ENCODE measurements at regions not wholly inside any gene's neighbourhood (a gene's known extent, or its start where the extent isn't known, plus 50 kb on each side); places are given as distances from the start of the nearest gene placed in this dataset.

DNA sequence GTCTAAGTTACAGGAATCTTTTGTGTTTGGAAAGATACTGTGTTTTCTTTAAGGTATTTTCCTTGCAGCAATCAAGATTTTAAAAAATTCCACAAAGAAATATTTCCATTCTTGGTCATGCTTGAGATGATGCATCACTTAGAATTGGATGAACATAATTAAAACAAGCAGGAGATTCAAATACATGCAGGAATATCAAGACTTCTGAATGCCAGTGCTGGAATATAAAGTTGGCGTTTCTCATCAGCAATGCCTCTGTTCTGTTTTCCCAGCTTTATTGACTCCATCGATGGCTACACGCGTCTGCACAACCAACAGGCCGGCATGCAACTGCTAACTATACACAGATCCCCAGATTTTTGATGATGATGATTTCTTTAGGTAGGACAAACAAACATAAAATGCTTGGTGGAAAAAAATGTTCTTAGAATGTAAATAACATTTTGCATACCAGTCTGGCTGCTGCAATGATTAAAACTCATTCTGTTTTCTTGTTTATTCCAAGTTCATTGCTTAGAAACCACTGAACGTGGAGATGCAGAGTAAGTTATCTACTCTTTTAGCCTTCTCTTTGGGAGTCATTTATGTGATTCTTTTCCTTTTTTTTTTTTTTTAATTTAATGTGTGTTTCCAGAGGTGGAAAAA, 91.3 kb upstream of the FAM171A1 start:
- intact Hi-C loops (cut with DNase I) = no loop called here
- DNase-seq (ENCODE audit: low spot score) (no peak), ATAC-seq (no peak)

- peak; percentile 59 for DNase-seq (ENCODE audit: low spot score)
- peak; percentile 97 for ATAC-seq
- intact Hi-C loops (cut with DNase I) = no loop called here
Observed at GRCh38 chr10:15461353-15462108, 90.4 kb upstream of the FAM171A1 start.

- intact Hi-C loops (cut with DNase I) = no loop called here
- ATAC-seq (no peak), DNase-seq (ENCODE audit: low spot score) (no peak)
Observed at GRCh38 chr10:15460661-15461060, 89.6 kb upstream of the FAM171A1 start.

- intact Hi-C loops (cut with DNase I) = no loop called here
- ATAC-seq = no peak
- DNase-seq (ENCODE audit: low spot score) = no peak
Observed at GRCh38 chr10:15459218-15459617, 88.1 kb upstream of the FAM171A1 start.

DNA sequence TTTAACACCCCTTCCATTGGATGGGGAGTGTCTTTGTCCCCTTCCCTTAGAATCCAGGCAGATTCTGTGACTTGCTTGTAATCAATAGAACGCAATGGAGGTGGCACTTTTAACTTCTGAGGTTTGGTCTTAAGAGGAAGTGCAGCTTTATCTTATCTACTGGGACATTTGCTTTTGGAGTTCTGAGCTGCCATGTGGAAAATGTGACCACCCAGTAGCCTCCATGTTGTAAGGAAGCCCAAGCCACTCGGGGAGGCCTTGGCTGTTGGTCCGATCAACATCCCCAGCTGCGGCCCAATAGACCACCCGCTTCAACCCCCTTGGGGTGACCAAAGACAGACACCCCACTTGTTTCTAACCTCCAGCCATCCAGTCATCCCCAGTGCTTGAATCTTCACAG, 86.3 kb upstream of the FAM171A1 start:
- DNase-seq (ENCODE audit: low spot score) (no peak), ATAC-seq (no peak)
- intact Hi-C loops (cut with DNase I) = no loop called here

- no peak for DNase-seq (ENCODE audit: low spot score)
- intact Hi-C loops (cut with DNase I) = no loop called here
- no peak for ATAC-seq
Observed at GRCh38 chr10:15455456-15455855, 84.4 kb upstream of the FAM171A1 start.

GRCh38 chr10:15453926-15454325, 82.8 kb upstream of the FAM171A1 start:
- intact Hi-C loops (cut with DNase I) = no loop called here
- ATAC-seq (no peak), DNase-seq (ENCODE audit: low spot score) (no peak)

DNA sequence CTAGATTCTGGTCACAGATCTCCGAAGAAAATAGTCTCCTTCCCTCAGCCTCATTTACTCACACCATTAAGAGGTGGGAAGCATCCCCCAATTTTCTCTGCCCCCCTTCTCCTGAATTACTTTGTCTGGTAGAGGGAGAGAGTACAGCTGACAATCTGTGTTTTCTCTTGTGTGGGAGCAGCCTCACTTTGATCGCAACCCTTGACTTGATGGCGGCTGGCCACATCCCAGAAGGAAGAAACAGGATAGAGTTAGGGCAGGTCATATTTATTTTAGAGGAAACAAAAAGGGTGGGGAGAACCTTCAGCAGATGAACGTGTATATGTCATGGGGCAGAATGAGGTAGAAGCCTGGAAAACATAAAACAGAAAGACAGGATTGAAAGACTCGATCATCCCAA, 82.4 kb upstream of the FAM171A1 start:
- no peak for ATAC-seq
- no peak for DNase-seq (ENCODE audit: low spot score)
- intact Hi-C loops (cut with DNase I) = no loop called here

DNA sequence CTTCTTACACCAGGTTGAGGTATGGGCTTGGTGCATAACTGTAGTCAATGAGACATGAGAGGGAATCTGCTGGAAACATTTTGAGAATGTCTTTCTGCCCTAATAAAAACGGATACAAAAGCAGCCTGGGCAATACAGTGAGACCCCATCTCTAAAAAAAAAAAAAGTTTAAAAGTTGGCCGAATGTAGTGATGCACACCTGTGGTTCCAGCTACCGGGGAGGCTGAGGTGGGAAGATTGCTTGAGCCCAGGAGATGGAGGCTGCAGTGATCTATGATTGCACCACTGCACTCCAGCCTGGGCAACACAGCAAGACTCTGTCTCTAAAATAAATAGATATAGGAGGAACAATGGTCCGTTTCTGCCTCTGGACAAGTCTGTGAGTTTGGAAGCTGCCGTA, 81.5 kb upstream of the FAM171A1 start:
- DNase-seq (ENCODE audit: low spot score) = no peak
- no peak for ATAC-seq
- intact Hi-C loops (cut with DNase I) = no loop called here

- ATAC-seq (no peak), DNase-seq (ENCODE audit: low spot score) (no peak)
- intact Hi-C loops (cut with DNase I) = no loop called here
Observed at GRCh38 chr10:15451137-15452094, 80.3 kb upstream of the FAM171A1 start.

DNA sequence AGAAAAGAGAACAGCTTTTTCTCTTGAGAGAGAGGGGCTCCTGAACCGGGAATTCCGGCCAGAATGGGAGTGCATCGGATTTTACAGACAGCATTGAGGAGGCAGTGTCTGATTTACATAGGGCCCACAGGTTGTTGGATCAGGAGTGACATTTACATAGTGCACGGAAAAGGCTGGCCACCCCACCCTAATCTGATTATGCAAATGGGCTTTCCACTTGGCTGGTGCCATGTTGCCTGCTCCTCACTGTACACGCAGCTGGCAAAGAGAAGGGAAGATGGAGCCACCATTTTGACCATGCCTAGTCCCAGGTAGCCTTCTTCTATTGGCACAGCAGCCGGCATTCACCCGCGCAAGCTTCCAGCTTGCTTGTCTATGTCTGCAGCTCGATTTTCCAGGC, 77.5 kb upstream of the FAM171A1 start:
- intact Hi-C loops (cut with DNase I) = no loop called here
- ATAC-seq (no peak), DNase-seq (ENCODE audit: low spot score) (no peak)

DNA sequence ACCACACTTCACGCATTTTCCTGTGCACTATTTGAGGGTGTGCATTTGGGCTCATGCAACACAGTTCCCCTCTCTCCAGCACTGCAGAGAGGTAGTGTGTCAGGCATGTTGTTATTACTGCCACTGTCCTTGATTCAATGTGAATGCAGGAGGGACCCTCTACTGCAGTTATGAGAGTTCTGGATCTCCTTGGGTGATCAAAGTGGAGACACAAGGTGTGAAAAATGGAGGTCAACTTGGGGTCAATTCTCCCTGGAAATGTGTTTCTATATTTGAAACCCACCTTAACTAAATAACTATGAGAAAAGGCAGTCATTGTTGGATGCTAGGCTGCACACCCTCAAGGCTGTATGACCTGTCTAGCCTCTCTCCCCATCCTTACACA, 73.9 kb upstream of the FAM171A1 start:
- intact Hi-C loops (cut with DNase I) = no loop called here
- no peak for DNase-seq (ENCODE audit: low spot score)
- no peak for ATAC-seq

DNA sequence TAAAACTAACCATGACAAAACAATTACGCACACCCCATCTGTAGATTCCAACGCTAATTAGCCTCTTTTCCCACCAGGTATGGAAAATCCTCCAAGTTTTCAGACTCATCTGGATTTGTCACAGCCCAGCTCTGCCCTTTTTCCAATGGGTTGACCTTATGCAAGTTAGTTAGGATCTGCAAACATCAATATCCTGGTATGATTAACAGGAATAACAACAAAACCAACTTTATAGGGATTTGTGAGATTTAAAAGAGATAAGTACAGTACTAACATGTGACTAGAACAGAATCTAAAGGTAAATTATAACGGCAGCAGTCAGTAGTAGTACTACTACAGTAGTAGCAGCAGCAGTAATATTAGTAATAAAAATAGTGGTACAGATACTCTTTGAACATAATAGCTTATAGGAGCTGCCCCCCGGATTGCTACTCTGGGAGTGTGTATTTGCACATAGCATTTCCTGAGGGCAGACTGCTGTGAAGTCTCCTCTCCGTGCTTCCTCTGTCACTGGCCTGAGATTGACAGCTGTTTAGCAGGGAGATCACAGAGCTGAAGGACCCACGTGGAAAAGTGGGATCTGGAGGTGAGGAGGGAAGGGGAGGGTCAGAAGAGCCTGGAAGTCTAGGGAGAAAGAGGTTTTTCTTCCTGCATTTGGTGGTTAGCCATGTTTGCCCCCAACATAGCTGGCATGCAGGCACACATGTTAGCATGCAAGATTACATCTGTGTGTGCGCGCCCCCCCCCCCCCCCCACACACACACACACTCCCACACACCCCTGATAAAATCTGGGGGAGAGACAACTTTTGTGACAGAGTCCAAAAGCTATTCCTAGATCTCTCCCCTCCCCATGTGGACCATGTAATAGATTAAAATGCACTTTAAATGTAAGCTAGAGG, 73.3 kb upstream of the FAM171A1 start:
- no peak for ATAC-seq
- no peak for DNase-seq (ENCODE audit: low spot score)
- intact Hi-C loops (cut with DNase I) = no loop called here

- DNase-seq (ENCODE audit: low spot score) = no peak
- no peak for ATAC-seq
- intact Hi-C loops (cut with DNase I) = no loop called here
Observed at GRCh38 chr10:15442056-15442455, 71.0 kb upstream of the FAM171A1 start.

- ATAC-seq (no peak), DNase-seq (ENCODE audit: low spot score) (no peak)
- intact Hi-C loops (cut with DNase I) = no loop called here
Observed at GRCh38 chr10:15440204-15440711, 69.2 kb upstream of the FAM171A1 start.

- no peak for DNase-seq (ENCODE audit: low spot score)
- intact Hi-C loops (cut with DNase I) = loop anchor here (10.0 kb wide), 2 partner anchors 285 to 385 kb away; no protein-coding TSS in a partner anchor
- ATAC-seq = peak; percentile 75
Observed at GRCh38 chr10:15439341-15439842, 68.3 kb upstream of the FAM171A1 start.

GRCh38 chr10:15436696-15437095, 65.6 kb upstream of the FAM171A1 start:
- intact Hi-C loops (cut with DNase I) = loop anchor here (10.0 kb wide), 2 partner anchors 288 to 388 kb away; no protein-coding TSS in a partner anchor
- no peak for DNase-seq (ENCODE audit: low spot score)
- ATAC-seq = no peak

- DNase-seq (ENCODE audit: low spot score) (no peak), ATAC-seq (peak; percentile 88)
- intact Hi-C loops (cut with DNase I) = loop anchor here (10.0 kb wide), 2 partner anchors 291 to 391 kb away; no protein-coding TSS in a partner anchor
Observed at GRCh38 chr10:15433850-15434537, 62.9 kb upstream of the FAM171A1 start.

Data from sciatic nerve (tissue), 2 donors.